H9 (cell line): ENCODE measurements at regions not wholly inside any gene's neighbourhood (a gene's known extent, or its start where the extent isn't known, plus 50 kb on each side); places are given as distances from the start of the nearest gene placed in this dataset.

Source experiments
- DNase-seq: peaks from one replicate; pipeline ENCODE4 v3.0.0-alpha.2; 2017
- H2AFZ ChIP-seq: one replicate; pipeline ENCODE4 v1.6.1; 2013; ENCODE audit warnings: mild to moderate bottlenecking, low read length, control low read depth, moderate library complexity
- H2AK5ac ChIP-seq: 2 replicates; pipeline ENCODE4 v1.6.1; 2013; ENCODE audit warnings: low read length, control low read depth, mixed read lengths; ENCODE audit not compliant: insufficient read length
- H2BK120ac ChIP-seq: one replicate; pipeline ENCODE4 v1.6.1; 2013; ENCODE audit warnings: low read depth, mild to moderate bottlenecking, low read length, control low read depth, inconsistent platforms; ENCODE audit not compliant: poor library complexity, severe bottlenecking
- H2BK12ac ChIP-seq: 2 replicates; pipeline ENCODE4 v1.6.1; 2013; ENCODE audit warnings: low read length, control low read depth, mixed read lengths, low read depth; ENCODE audit not compliant: insufficient read length
- H2BK15ac ChIP-seq: 2 replicates; pipeline ENCODE4 v1.6.1; 2013; ENCODE audit warnings: low read depth, low read length, control low read depth
- H2BK20ac ChIP-seq: one replicate; pipeline ENCODE4 v1.6.1; 2013; ENCODE audit warnings: low read depth, mild to moderate bottlenecking, low read length, control low read depth, inconsistent platforms; ENCODE audit not compliant: poor library complexity, severe bottlenecking
- H2BK5ac ChIP-seq: 2 replicates; pipeline ENCODE4 v1.6.1; 2013; ENCODE audit warnings: low read length, control low read depth, mixed read lengths; ENCODE audit not compliant: insufficient read length
- H3K14ac ChIP-seq: 2 replicates; pipeline ENCODE4 v1.6.1; 2013; ENCODE audit warnings: low read length, control low read depth; ENCODE audit not compliant: insufficient read depth
- H3K18ac ChIP-seq: 2 replicates; pipeline ENCODE4 v1.6.1; 2013; ENCODE audit warnings: low read depth, mild to moderate bottlenecking, mixed read lengths, low read length, control low read depth; ENCODE audit not compliant: insufficient read length
- H3K23ac ChIP-seq: 2 replicates; pipeline ENCODE4 v1.6.1; 2013; ENCODE audit warnings: low read length, control low read depth, mixed read lengths, low read depth; ENCODE audit not compliant: insufficient read length
- H3K23me2 ChIP-seq: 2 replicates; pipeline ENCODE4 v1.6.1; 2013; ENCODE audit warnings: low read depth, mild to moderate bottlenecking, mixed read lengths, low read length, control low read depth; ENCODE audit not compliant: insufficient read length, poor library complexity, severe bottlenecking
- H3K27ac ChIP-seq: 2 replicates; pipeline ENCODE4 v1.5.1; 2013; ENCODE audit warnings: low read length, control low read depth, mixed read lengths, low read depth; ENCODE audit not compliant: insufficient read length
- H3K27me3 ChIP-seq: 2 replicates; pipeline ENCODE4 v1.6.1; 2013; ENCODE audit warnings: low read length, control low read depth, inconsistent platforms; ENCODE audit not compliant: insufficient read depth
- H3K4ac ChIP-seq: 2 replicates; pipeline ENCODE4 v1.6.1; 2013; ENCODE audit warnings: low read depth, mild to moderate bottlenecking, control low read depth, inconsistent platforms, low read length, moderate library complexity
- H3K4me1 ChIP-seq: 2 replicates; pipeline ENCODE4 v1.6.1; 2013; ENCODE audit warnings: low read length, control low read depth, inconsistent platforms; ENCODE audit not compliant: insufficient read depth
- H3K4me2 ChIP-seq: 2 replicates; pipeline ENCODE4 v1.6.1; 2013; ENCODE audit warnings: low read length, control low read depth, mixed read lengths; ENCODE audit not compliant: insufficient read length, insufficient read depth
- H3K56ac ChIP-seq: 2 replicates; pipeline ENCODE4 v1.6.1; 2013; ENCODE audit warnings: low read depth, mild to moderate bottlenecking, mixed read lengths, low read length, control low read depth; ENCODE audit not compliant: insufficient read length
- H3K79me1 ChIP-seq: 2 replicates; pipeline ENCODE4 v1.6.1; 2013; ENCODE audit warnings: low read depth, mild to moderate bottlenecking, moderate library complexity, low read length, control low read depth, inconsistent platforms; ENCODE audit not compliant: insufficient read depth, poor library complexity, severe bottlenecking
- H3K79me2 ChIP-seq: 2 replicates; pipeline ENCODE4 v1.6.1; 2013; ENCODE audit warnings: low read length, control low read depth, inconsistent platforms; ENCODE audit not compliant: insufficient read depth
- H3K9ac ChIP-seq: 2 replicates; pipeline ENCODE4 v1.6.1; 2013; ENCODE audit warnings: low read length, control low read depth, mixed read lengths; ENCODE audit not compliant: insufficient read length; ENCODE audit errors: extremely low read depth
- H3K9me3 ChIP-seq: one replicate; pipeline ENCODE4 v1.6.1; 2013; ENCODE audit warnings: low read depth, low read length, inconsistent platforms; ENCODE audit not compliant: control insufficient read depth
- H3T11ph ChIP-seq: one replicate; pipeline ENCODE4 v1.6.1; 2013; ENCODE audit warnings: mild to moderate bottlenecking, low read length, control low read depth, inconsistent platforms
- H4K20me1 ChIP-seq: one replicate; pipeline ENCODE4 v1.6.1; 2013; ENCODE audit not compliant: control insufficient read depth, insufficient read length, insufficient read depth
- H4K5ac ChIP-seq: 2 replicates; pipeline ENCODE4 v1.6.1; 2013; ENCODE audit warnings: low read depth, mild to moderate bottlenecking, mixed read lengths, low read length, control low read depth; ENCODE audit not compliant: insufficient read length
- H4K8ac ChIP-seq: replicated peaks from 2 replicates; pipeline ENCODE4 v1.6.1; 2013; ENCODE audit warnings: low read length, control low read depth, mixed read lengths, low read depth; ENCODE audit not compliant: insufficient read length
- H4K91ac ChIP-seq: 2 replicates; pipeline ENCODE4 v1.6.1; 2013; ENCODE audit warnings: low read depth, mild to moderate bottlenecking, moderate library complexity, mixed read lengths, low read length, control low read depth; ENCODE audit not compliant: insufficient read length
- H3K27ac Mint-ChIP-seq, 3 experiments: 2 replicates in 2 of 3; 3 replicates in 1 of 3; pipeline ENCODE4 v1.8.0; 2020 to 2021; ENCODE audit warnings: mixed read lengths in 3 of 3, mild to moderate bottlenecking in 1 of 3, moderate library complexity in 1 of 3
- H3K27me3 Mint-ChIP-seq: 2 replicates; pipeline ENCODE4 v1.8.0; 2021; ENCODE audit warnings: low read depth, mild to moderate bottlenecking, moderate library complexity, mixed read lengths
- H3K36me3 Mint-ChIP-seq, 3 experiments: 2 replicates in 2 of 3; 3 replicates in 1 of 3; pipeline ENCODE4 v1.8.0; 2020 to 2021; ENCODE audit warnings: low read depth in 3 of 3, mixed read lengths in 3 of 3; ENCODE audit not compliant: insufficient read depth in 1 of 3
- H3K4me1 Mint-ChIP-seq, 2 experiments: 2 replicates each; pipeline ENCODE4 v1.8.0; 2020; ENCODE audit warnings: mixed read lengths in 2 of 2
- H3K4me3 Mint-ChIP-seq, 2 experiments: 2 replicates in 1 of 2; 3 replicates in 1 of 2; pipeline ENCODE4 v1.8.0; 2020 to 2021; ENCODE audit warnings: mild to moderate bottlenecking in 2 of 2, mixed read lengths in 2 of 2, moderate library complexity in 1 of 2
- H3K9me3 Mint-ChIP-seq, 2 experiments: 2 replicates in 1 of 2; 3 replicates in 1 of 2; pipeline ENCODE4 v1.8.0; 2020; ENCODE audit warnings: mild to moderate bottlenecking in 2 of 2, mixed read lengths in 2 of 2, moderate library complexity in 1 of 2
- WGBS: extraction: QIAGEN DNeasy Blood & Tissue Kit; methylation state at CpG from one replicate; pipeline ENCODE4 v1.1.7; 2013; ENCODE audit warnings: missing lambda C conversion rate, low lambda C conversion rate, mixed read lengths; ENCODE audit not compliant: insufficient read length; ENCODE audit errors: extremely low coverage; 5-methylcytosine and 5-hydroxymethylcytosine counted together
- TF ChIP-seq, protein P1 (sequence below): fragments of 200-600 bp; sonication (generic); conservative IDR thresholded peaks from 3 replicates; pipeline ENCODE4 v1.8.0; 2021; ENCODE audit warnings: antibody characterized with exemption, mild to moderate bottlenecking

DNA sequence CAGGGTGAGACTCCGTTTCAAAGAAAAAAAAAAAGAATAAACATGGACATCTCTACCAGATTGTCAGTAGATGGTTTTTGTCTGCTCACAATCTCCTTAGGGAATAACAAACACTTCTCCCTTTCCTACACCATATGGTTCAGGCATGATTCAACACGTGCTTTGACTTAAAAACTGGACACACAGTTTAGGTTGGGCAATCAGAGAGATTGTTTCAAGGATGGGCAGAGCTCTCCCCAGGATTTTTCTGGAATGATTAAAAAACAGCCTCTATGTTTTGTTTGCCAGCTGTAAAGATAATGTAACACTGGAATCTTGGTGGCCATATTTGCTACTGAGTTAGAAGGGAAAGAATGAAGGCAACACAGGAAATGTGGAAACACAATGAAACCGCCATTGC is 150.1 kb upstream of the TSC22D1 start:
- no peak for DNase-seq
- peaks cover 11 to 20% of the 10 kb centered on the region in 2 experiments for H3K4me1 Mint-ChIP-seq

More for the DNA sequence above, 150.1 kb upstream of the TSC22D1 start:
- H2BK5ac ChIP-seq, result no peak overlapping the region
- no peak overlapping the region for H2BK15ac ChIP-seq
- Mint-ChIP-seq H3K36me3 (no peaks in the 10 kb centered on the region; a peak in 1 of 7 replicates), H3K27me3 (no peaks in the 10 kb centered on the region; the same call in 1 of the 2 replicates), H3K9me3 (peaks cover 0 to 4% of the 10 kb centered on the region in 2 experiments; a peak in 1 of 5 replicates), H3K27ac (peak overlapping the region in 2 of 3 experiments; percentile 59 to 90; a peak in 3 of 7 replicates), H3K4me3 (no peak overlapping the region)
- no peak overlapping the region for H2BK20ac ChIP-seq
- no peak overlapping the region for H3K4ac ChIP-seq
- no peak overlapping the region for H3K56ac ChIP-seq
- H3K9me3 ChIP-seq, result no peaks in the 10 kb centered on the region
- H2BK12ac ChIP-seq, result no peak overlapping the region
- no peak overlapping the region for H4K91ac ChIP-seq
- TF ChIP-seq, protein P1, sequence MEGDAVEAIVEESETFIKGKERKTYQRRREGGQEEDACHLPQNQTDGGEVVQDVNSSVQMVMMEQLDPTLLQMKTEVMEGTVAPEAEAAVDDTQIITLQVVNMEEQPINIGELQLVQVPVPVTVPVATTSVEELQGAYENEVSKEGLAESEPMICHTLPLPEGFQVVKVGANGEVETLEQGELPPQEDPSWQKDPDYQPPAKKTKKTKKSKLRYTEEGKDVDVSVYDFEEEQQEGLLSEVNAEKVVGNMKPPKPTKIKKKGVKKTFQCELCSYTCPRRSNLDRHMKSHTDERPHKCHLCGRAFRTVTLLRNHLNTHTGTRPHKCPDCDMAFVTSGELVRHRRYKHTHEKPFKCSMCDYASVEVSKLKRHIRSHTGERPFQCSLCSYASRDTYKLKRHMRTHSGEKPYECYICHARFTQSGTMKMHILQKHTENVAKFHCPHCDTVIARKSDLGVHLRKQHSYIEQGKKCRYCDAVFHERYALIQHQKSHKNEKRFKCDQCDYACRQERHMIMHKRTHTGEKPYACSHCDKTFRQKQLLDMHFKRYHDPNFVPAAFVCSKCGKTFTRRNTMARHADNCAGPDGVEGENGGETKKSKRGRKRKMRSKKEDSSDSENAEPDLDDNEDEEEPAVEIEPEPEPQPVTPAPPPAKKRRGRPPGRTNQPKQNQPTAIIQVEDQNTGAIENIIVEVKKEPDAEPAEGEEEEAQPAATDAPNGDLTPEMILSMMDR, result no peak
- no peak overlapping the region for H3K23ac ChIP-seq
- no peak overlapping the region for H3K14ac ChIP-seq
- no peak overlapping the region for H2AFZ ChIP-seq
- H3K4me2 ChIP-seq, result no peak overlapping the region
- H3K27me3 ChIP-seq, result no peaks in the 10 kb centered on the region
- H4K5ac ChIP-seq, result no peak overlapping the region
- no peaks in the 10 kb centered on the region for H3K79me2 ChIP-seq
- no CpG with 5 or more reads among the region's 3 CpGs for WGBS
- H3K23me2 ChIP-seq, result no peaks in the 10 kb centered on the region
- H2BK120ac ChIP-seq, result no peak overlapping the region
- H2AK5ac ChIP-seq, result no peak overlapping the region
- H3K79me1 ChIP-seq, result no peaks in the 10 kb centered on the region
- no peaks in the 10 kb centered on the region for H3K4me1 ChIP-seq
- no peak overlapping the region for H3K18ac ChIP-seq
- H3T11ph ChIP-seq, result no peak overlapping the region
- no peak overlapping the region for H4K8ac ChIP-seq
- no peak overlapping the region for H3K27ac ChIP-seq
- H3K9ac ChIP-seq, result no peak overlapping the region
- H4K20me1 ChIP-seq, result no peaks in the 10 kb centered on the region
